HepG2 (cell line): ENCODE measurements at regions not wholly inside any gene's neighbourhood (a gene's known extent, or its start where the extent isn't known, plus 50 kb on each side); places are given as distances from the start of the nearest gene placed in this dataset.

Source experiments
- ATAC-seq: fragments of 200-7000 bp; cut with Tn5 transposase; 3 replicates; pipeline ENCODE4 v1.9.1; 2020; ENCODE audit warnings: mild to moderate bottlenecking, moderate library complexity
- BruUV-seq: library from RNA; stranded (reverse); fragments of 400-500 nt; replicated peaks from 2 replicates; lab custom pipeline; 2021; lab: Mats Ljungman, UMichigan
- CTCF ChIA-PET: fragments of 300-600 bp; formaldehyde crosslinking; extraction: SDS; loops from one replicate; lab custom pipeline; 2021; ENCODE audit warnings: low total read pairs, inconsistent platforms, low intra/inter-chr PET ratio; lab: Yijun Ruan, JAX
- POLR2A ChIA-PET: fragments of 350-600 bp; sonication (Branson Sonifier 250); formaldehyde crosslinking; loops from one replicate; lab custom pipeline; 2020; ENCODE audit warnings: antibody characterized with exemption, inconsistent platforms; lab: Yijun Ruan, JAX
- DNase-seq: peaks from one replicate; pipeline ENCODE4 v3.0.0-alpha.2; 2015; ENCODE audit warnings: low spot score
- FAIRE-seq: peaks from 3 replicates; lab custom pipeline; 2011; peaks lifted over from hg19 to GRCh38; lab: Jason Lieb, UNC
- H2AFZ ChIP-seq: one replicate; pipeline ENCODE4 v1.6.1; 2011; ENCODE audit warnings: low read length, inconsistent platforms
- H3K27ac ChIP-seq: fragments of 300-600 bp; 3 replicates; pipeline ENCODE4 v1.8.0; 2011; ENCODE audit warnings: mixed run types, mild to moderate bottlenecking, mixed read lengths, low read length, inconsistent platforms; ENCODE audit not compliant: insufficient read depth; ENCODE audit errors: extremely low read length
- H3K27me3 ChIP-seq, 2 experiments: fragments of 200-600 bp in 1 of 2; 2 replicates in 1 of 2; 3 replicates in 1 of 2; pipeline versions ENCODE4 v1.6.0 to v1.8.0; 2011; ENCODE audit warnings: low read length in 2 of 2, mild to moderate bottlenecking in 2 of 2, moderate library complexity in 2 of 2, inconsistent platforms in 1 of 2; ENCODE audit not compliant: insufficient read depth in 2 of 2, control insufficient read depth in 1 of 2
- H3K36me3 ChIP-seq, 2 experiments: fragments of 200-600 bp in 1 of 2; replicated peaks in 1 of 2; 2 replicates in 1 of 2; 3 replicates in 1 of 2; pipeline versions ENCODE4 v1.5.1 to v1.8.0; 2011; ENCODE audit warnings: low read length in 2 of 2, inconsistent platforms in 1 of 2; ENCODE audit not compliant: insufficient read depth in 2 of 2, control insufficient read depth in 1 of 2
- H3K4me1 ChIP-seq: 2 replicates; pipeline ENCODE4 v1.5.1; 2012; ENCODE audit warnings: low read length, inconsistent platforms; ENCODE audit not compliant: insufficient read depth
- H3K4me2 ChIP-seq: 2 replicates; pipeline ENCODE4 v1.6.0; 2011; ENCODE audit warnings: low read depth, low read length, inconsistent platforms
- H3K4me3 ChIP-seq, 3 experiments: fragments of 200-600 bp in 1 of 3; sonication (generic), shearing (Covaris generic) in 1 of 3; replicated peaks in 1 of 3; 2 replicates each; pipeline ENCODE4 v1.5.1; 2011 to 2016; ENCODE audit warnings: low read length in 3 of 3, inconsistent platforms in 2 of 3, low read depth in 2 of 3, mild to moderate bottlenecking in 2 of 3, control low read depth in 1 of 3, mixed read lengths in 1 of 3; ENCODE audit not compliant: insufficient read depth in 1 of 3
- H3K79me2 ChIP-seq: one replicate; pipeline ENCODE4 v1.6.1; 2011; ENCODE audit warnings: low read length, inconsistent platforms; ENCODE audit not compliant: insufficient read depth
- H3K9ac ChIP-seq: 2 replicates; pipeline ENCODE4 v1.6.0; 2011; ENCODE audit warnings: mild to moderate bottlenecking, low read depth, low read length, inconsistent platforms; ENCODE audit not compliant: insufficient read depth
- H3K9me3 ChIP-seq: 2 replicates; pipeline ENCODE4 v1.5.1; 2012; ENCODE audit warnings: mild to moderate bottlenecking, low read length
- H4K20me1 ChIP-seq: 2 replicates; pipeline ENCODE4 v1.6.0; 2011; ENCODE audit warnings: inconsistent platforms, mild to moderate bottlenecking, low read length, moderate library complexity; ENCODE audit not compliant: insufficient read depth
- IRF2 ChIP-seq: IDR thresholded peaks from 2 replicates; pipeline ENCODE4 v1.6.1; 2018; ENCODE audit warnings: missing genetic modification reagents, missing compliant biosample characterization
- MATR3 ChIP-seq: sonication (generic); formaldehyde crosslinking; IDR thresholded peaks from 2 replicates; pipeline ENCODE4 v1.4.0; 2020; ENCODE audit warnings: missing genetic modification reagents
- SALL1 ChIP-seq: sonication (generic); formaldehyde crosslinking; IDR thresholded peaks from 2 replicates; pipeline ENCODE4 v1.8.0; 2022; ENCODE audit warnings: mild to moderate bottlenecking, missing genetic modification reagents
- ZNF777 ChIP-seq: sonication (generic); formaldehyde crosslinking; IDR thresholded peaks from 2 replicates; pipeline ENCODE4 v1.4.0; 2020; ENCODE audit warnings: missing genetic modification reagents
- WGBS: methylation state at CpG from one replicate; pipeline ENCODE4 v1.1.6; 2017; ENCODE audit warnings: low lambda C conversion rate; 5-methylcytosine and 5-hydroxymethylcytosine counted together
- in situ Hi-C: cut with HindIII; loops from 2 replicates; pipeline ENCODE4 v1.10.0; 2017; ENCODE audit warnings: low pct_unique_long_range_greater_than_20kb; ENCODE audit not compliant: extremely low pct_ligation_motif_present
- intact Hi-C: fragments of 100-400 bp; cut with micrococcal nuclease; formaldehyde crosslinking; loops from one replicate; pipeline ENCODE4 v1.10.0; 2022; ENCODE audit not compliant: unreplicated experiment
- TF ChIP-seq, protein P1 (sequence below): sonication (generic); formaldehyde crosslinking; IDR thresholded peaks from 2 replicates; pipeline ENCODE4 v1.4.0; 2020; ENCODE audit warnings: missing genetic modification reagents, borderline replicate concordance
- TF ChIP-seq, protein P2 (sequence below): sonication (generic); formaldehyde crosslinking; IDR thresholded peaks from 2 replicates; pipeline ENCODE4 v1.4.0; 2020; ENCODE audit warnings: missing genetic modification reagents
- TF ChIP-seq, protein P3 (sequence below), 2 experiments: IDR thresholded peaks; 2 replicates each; pipeline ENCODE4 v1.6.1; 2011 to 2012; ENCODE audit warnings: low read length in 2 of 2, borderline replicate concordance in 1 of 2, low read depth in 1 of 2, mild to moderate bottlenecking in 1 of 2, moderate library complexity in 1 of 2

DNA sequence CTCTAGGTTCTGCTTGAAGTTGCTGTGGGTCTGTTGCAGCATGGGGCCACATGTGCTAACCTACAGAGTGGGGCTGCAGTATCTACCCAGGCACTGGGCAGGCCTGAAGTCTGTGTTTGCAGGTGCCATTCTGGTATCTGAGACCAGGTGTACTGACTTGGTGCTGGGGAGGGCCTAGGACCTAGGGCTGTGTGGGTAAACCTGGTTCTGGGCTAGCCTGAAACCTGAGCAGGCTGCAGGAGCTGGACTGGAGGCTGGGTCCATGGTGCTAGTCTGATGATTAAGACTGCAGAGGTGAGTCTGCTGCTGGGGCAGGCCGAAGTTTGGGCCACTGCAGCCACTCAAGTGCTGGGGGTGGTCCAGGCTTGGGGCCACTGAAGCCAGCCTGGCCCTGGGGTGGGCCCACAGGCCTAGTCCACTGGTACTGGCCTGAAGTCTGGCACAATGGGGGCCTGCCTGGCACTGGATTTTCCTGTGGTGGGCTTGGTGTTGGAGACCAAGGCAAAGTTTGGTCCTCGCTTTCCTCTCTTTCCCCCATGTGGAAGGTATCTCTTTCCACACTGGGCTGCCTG, 310.6 kb downstream of the NDFIP2 start:
- no peak overlapping the region for H3K4me2 ChIP-seq
- CTCF ChIA-PET: no interaction called here

More for the DNA sequence above, 310.6 kb downstream of the NDFIP2 start:
- ATAC-seq: no peak
- Histone ChIP-seq H4K20me1 (no peaks in the 10 kb centered on the region), H2AFZ (no peak overlapping the region), H3K9ac (no peak overlapping the region), H3K4me3 (no peak overlapping the region), H3K79me2 (no peaks in the 10 kb centered on the region), H3K9me3 (peaks cover 35% of the 10 kb centered on the region), H3K27me3 (no peaks in the 10 kb centered on the region), H3K36me3 (no peaks in the 10 kb centered on the region), H3K27ac (no peak overlapping the region), H3K4me1 (no peaks in the 10 kb centered on the region)
- intact Hi-C loops: no loop called here
- in situ Hi-C loops: loop anchor here (25.0 kb wide), 1 partner anchor 571 kb away; no protein-coding TSS in a partner anchor
- POLR2A ChIA-PET: no interaction called here
- BruUV-seq: no TSS peak
- no peak for DNase-seq
- TF ChIP-seq, protein P1, sequence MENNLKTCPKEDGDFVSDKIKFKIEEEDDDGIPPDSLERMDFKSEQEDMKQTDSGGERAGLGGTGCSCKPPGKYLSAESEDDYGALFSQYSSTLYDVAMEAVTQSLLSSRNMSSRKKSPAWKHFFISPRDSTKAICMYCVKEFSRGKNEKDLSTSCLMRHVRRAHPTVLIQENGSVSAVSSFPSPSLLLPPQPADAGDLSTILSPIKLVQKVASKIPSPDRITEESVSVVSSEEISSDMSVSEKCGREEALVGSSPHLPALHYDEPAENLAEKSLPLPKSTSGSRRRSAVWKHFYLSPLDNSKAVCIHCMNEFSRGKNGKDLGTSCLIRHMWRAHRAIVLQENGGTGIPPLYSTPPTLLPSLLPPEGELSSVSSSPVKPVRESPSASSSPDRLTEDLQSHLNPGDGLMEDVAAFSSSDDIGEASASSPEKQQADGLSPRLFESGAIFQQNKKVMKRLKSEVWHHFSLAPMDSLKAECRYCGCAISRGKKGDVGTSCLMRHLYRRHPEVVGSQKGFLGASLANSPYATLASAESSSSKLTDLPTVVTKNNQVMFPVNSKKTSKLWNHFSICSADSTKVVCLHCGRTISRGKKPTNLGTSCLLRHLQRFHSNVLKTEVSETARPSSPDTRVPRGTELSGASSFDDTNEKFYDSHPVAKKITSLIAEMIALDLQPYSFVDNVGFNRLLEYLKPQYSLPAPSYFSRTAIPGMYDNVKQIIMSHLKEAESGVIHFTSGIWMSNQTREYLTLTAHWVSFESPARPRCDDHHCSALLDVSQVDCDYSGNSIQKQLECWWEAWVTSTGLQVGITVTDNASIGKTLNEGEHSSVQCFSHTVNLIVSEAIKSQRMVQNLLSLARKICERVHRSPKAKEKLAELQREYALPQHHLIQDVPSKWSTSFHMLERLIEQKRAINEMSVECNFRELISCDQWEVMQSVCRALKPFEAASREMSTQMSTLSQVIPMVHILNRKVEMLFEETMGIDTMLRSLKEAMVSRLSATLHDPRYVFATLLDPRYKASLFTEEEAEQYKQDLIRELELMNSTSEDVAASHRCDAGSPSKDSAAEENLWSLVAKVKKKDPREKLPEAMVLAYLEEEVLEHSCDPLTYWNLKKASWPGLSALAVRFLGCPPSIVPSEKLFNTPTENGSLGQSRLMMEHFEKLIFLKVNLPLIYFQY (CRISPR knock-in tag): no peak
- TF ChIP-seq, protein P2, sequence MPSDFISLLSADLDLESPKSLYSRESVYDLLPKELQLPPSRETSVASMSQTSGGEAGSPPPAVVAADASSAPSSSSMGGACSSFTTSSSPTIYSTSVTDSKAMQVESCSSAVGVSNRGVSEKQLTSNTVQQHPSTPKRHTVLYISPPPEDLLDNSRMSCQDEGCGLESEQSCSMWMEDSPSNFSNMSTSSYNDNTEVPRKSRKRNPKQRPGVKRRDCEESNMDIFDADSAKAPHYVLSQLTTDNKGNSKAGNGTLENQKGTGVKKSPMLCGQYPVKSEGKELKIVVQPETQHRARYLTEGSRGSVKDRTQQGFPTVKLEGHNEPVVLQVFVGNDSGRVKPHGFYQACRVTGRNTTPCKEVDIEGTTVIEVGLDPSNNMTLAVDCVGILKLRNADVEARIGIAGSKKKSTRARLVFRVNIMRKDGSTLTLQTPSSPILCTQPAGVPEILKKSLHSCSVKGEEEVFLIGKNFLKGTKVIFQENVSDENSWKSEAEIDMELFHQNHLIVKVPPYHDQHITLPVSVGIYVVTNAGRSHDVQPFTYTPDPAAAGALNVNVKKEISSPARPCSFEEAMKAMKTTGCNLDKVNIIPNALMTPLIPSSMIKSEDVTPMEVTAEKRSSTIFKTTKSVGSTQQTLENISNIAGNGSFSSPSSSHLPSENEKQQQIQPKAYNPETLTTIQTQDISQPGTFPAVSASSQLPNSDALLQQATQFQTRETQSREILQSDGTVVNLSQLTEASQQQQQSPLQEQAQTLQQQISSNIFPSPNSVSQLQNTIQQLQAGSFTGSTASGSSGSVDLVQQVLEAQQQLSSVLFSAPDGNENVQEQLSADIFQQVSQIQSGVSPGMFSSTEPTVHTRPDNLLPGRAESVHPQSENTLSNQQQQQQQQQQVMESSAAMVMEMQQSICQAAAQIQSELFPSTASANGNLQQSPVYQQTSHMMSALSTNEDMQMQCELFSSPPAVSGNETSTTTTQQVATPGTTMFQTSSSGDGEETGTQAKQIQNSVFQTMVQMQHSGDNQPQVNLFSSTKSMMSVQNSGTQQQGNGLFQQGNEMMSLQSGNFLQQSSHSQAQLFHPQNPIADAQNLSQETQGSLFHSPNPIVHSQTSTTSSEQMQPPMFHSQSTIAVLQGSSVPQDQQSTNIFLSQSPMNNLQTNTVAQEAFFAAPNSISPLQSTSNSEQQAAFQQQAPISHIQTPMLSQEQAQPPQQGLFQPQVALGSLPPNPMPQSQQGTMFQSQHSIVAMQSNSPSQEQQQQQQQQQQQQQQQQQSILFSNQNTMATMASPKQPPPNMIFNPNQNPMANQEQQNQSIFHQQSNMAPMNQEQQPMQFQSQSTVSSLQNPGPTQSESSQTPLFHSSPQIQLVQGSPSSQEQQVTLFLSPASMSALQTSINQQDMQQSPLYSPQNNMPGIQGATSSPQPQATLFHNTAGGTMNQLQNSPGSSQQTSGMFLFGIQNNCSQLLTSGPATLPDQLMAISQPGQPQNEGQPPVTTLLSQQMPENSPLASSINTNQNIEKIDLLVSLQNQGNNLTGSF (CRISPR knock-in tag): no peak
- TF ChIP-seq ZNF777: no peak
- no peak for TF ChIP-seq SALL1 (CRISPR knock-in tag)
- TF ChIP-seq, protein P3, sequence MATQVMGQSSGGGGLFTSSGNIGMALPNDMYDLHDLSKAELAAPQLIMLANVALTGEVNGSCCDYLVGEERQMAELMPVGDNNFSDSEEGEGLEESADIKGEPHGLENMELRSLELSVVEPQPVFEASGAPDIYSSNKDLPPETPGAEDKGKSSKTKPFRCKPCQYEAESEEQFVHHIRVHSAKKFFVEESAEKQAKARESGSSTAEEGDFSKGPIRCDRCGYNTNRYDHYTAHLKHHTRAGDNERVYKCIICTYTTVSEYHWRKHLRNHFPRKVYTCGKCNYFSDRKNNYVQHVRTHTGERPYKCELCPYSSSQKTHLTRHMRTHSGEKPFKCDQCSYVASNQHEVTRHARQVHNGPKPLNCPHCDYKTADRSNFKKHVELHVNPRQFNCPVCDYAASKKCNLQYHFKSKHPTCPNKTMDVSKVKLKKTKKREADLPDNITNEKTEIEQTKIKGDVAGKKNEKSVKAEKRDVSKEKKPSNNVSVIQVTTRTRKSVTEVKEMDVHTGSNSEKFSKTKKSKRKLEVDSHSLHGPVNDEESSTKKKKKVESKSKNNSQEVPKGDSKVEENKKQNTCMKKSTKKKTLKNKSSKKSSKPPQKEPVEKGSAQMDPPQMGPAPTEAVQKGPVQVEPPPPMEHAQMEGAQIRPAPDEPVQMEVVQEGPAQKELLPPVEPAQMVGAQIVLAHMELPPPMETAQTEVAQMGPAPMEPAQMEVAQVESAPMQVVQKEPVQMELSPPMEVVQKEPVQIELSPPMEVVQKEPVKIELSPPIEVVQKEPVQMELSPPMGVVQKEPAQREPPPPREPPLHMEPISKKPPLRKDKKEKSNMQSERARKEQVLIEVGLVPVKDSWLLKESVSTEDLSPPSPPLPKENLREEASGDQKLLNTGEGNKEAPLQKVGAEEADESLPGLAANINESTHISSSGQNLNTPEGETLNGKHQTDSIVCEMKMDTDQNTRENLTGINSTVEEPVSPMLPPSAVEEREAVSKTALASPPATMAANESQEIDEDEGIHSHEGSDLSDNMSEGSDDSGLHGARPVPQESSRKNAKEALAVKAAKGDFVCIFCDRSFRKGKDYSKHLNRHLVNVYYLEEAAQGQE (IDR thresholded peaks at IDR 0.05; ENCODE audit: borderline replicate concordance in 1 of 2, low read depth in 1 of 2, low read length in 2 of 2): no peak
- no peak for TF ChIP-seq MATR3 (CRISPR knock-in tag)
- TF ChIP-seq IRF2 (CRISPR knock-in tag): no peak
- WGBS: 17% methylated on average over 1 of the region's 2 CpGs
- FAIRE-seq: no peak
